ENCODE measurements at regions not wholly inside any gene's neighbourhood (a gene's known extent, or its start where the extent isn't known, plus 50 kb on each side); places are given as distances from the start of the nearest gene placed in this dataset.

DNA sequence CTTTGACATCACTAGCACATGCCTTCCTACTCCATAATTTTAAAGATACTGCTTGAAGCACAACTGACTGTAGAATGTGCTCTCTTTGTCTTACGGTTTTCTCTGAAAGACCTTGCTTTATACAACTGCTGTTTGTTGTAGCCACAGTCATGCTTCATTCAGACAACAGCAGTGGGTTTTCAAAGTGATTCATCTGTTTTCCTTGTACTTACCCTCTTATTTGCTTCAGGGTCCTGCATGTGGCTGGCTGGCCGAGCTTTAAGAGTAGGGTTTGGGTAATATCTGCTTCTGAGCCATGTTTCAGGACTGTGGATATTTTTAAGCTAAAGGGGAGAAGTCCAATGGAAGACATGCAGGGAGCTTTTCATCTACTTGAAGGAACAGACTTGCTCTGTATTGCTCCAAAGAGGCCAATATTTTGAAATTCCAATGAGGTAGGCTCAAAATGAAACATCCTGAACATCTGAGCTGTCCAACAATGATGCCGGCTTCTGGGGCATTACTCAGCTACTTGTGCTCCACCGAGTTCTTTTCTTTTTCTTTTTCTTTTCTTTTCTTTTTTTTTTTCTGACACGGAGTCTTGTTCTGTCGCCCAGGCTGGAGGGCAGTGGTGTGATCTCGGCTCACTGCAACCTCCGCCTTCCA, 160.2 kb upstream of the SGK1 start:
- no peak overlapping the region for H3K27ac ChIP-seq (replicated peaks in 1 of 4)
- intact Hi-C loops (cut with DNase I), result no loop called here
- DNase-seq (ENCODE audit: extremely low spot score), result no peak
- H3K36me3 ChIP-seq, result no peaks in the 10 kb centered on the region
- TF ChIP-seq EP300 (IDR thresholded peaks at IDR 0.05) (no peak), POLR2AphosphoS5 (IDR thresholded peaks at IDR 0.05) (no peak), POLR2A (IDR thresholded peaks at IDR 0.05; ENCODE audit: low read depth) (no peak)
- TF ChIP-seq, protein P1, sequence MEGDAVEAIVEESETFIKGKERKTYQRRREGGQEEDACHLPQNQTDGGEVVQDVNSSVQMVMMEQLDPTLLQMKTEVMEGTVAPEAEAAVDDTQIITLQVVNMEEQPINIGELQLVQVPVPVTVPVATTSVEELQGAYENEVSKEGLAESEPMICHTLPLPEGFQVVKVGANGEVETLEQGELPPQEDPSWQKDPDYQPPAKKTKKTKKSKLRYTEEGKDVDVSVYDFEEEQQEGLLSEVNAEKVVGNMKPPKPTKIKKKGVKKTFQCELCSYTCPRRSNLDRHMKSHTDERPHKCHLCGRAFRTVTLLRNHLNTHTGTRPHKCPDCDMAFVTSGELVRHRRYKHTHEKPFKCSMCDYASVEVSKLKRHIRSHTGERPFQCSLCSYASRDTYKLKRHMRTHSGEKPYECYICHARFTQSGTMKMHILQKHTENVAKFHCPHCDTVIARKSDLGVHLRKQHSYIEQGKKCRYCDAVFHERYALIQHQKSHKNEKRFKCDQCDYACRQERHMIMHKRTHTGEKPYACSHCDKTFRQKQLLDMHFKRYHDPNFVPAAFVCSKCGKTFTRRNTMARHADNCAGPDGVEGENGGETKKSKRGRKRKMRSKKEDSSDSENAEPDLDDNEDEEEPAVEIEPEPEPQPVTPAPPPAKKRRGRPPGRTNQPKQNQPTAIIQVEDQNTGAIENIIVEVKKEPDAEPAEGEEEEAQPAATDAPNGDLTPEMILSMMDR (IDR thresholded peaks at IDR 0.05), result no peak
- 93% methylated on average over 8 of the region's 8 CpGs for WGBS
- H3K9me3 ChIP-seq, result no peaks in the 10 kb centered on the region
- no peaks in the 10 kb centered on the region for H3K27me3 ChIP-seq
- no peak overlapping the region for H3K4me3 ChIP-seq
- peaks cover 8 to 28% (median 14%) of the 10 kb centered on the region in 4 donors for H3K4me1 ChIP-seq

DNA sequence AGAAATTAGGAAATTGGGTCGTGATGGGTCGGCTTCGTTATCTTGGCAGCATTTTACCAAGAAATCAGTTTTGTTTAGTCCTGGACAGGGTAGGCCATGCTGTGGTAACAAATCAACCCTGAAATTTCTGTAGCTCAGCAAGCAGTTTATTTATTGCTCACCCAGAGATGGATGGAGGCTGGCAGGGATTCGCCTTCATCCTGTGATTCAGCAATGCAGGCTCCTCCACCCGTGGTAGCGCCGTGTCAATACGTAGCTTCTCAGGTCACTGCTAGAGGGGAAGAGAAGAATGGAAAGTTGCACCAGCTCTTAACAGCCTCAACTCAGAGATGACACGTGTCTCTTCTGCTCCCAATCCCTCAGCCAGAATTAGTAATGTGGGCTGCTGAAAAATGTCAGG, 157.0 kb upstream of the SGK1 start:
- Histone ChIP-seq H3K36me3 (no peaks in the 10 kb centered on the region), H3K9me3 (no peaks in the 10 kb centered on the region), H3K27me3 (no peaks in the 10 kb centered on the region), H3K4me3 (no peak overlapping the region), H3K27ac (replicated peaks in 1 of 4) (no peak overlapping the region), H3K4me1 (no peaks in the 10 kb centered on the region)
- intact Hi-C loops (cut with DNase I), result no loop called here
- 91% methylated on average over 9 of the region's 9 CpGs for WGBS
- no peak for DNase-seq (ENCODE audit: extremely low spot score)
- TF ChIP-seq, protein P1 (IDR thresholded peaks at IDR 0.05), result no peak
- TF ChIP-seq POLR2A (IDR thresholded peaks at IDR 0.05; ENCODE audit: low read depth), result no peak
- TF ChIP-seq POLR2AphosphoS5 (IDR thresholded peaks at IDR 0.05), result no peak
- no peak for TF ChIP-seq EP300 (IDR thresholded peaks at IDR 0.05)

DNA sequence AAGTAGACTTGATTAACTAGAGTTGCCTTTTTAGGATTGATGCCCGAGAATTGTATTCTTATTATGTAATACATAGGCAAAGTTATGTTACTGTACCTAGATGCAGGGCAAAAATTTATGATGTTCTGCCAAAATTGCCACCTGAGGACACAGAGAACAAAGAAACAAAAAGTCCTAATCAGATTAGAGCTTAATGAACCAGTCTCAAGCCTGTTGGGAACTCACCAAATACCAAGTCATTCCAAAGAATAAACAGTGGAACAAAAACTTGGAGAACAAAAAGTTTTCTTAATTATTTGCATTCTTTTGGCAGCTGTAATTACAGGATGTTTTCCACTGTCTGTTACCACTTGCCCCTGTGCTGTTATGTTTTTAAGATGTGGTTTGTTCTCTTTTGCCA, 154.7 kb upstream of the SGK1 start:
- 86% methylated on average over 1 of the region's 1 CpG for WGBS
- Histone ChIP-seq H3K27ac (replicated peaks in 1 of 4) (no peak overlapping the region), H3K36me3 (no peaks in the 10 kb centered on the region), H3K4me1 (peaks cover 0 to 13% (median 2%) of the 10 kb centered on the region in 4 donors), H3K27me3 (no peaks in the 10 kb centered on the region), H3K9me3 (no peaks in the 10 kb centered on the region), H3K4me3 (no peak overlapping the region)
- no peak for TF ChIP-seq POLR2A (IDR thresholded peaks at IDR 0.05; ENCODE audit: low read depth)
- TF ChIP-seq EP300 (IDR thresholded peaks at IDR 0.05), result no peak
- TF ChIP-seq, protein P1 (IDR thresholded peaks at IDR 0.05), result no peak
- no peak for TF ChIP-seq POLR2AphosphoS5 (IDR thresholded peaks at IDR 0.05)
- no peak for DNase-seq (ENCODE audit: extremely low spot score)
- intact Hi-C loops (cut with DNase I), result no loop called here

DNA sequence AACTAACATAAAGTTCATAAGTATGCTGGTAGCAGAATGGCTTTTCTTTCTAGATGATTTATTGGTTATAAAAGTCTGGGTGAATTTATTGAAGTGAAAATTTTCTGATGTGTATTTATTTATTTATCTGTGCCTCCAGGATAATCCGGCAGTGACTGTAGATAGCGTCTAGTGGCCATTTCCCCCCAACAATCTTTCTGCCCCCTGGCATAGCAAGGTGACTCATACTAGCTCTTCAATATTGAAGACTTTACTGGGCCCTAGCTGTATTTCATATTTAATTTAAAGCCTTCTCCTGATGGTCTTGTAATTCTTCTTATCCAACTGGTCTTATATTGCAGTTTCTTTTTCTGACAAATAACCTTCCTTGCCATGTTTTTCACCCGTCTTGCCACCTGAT, 154.1 kb upstream of the SGK1 start:
- DNase-seq (ENCODE audit: extremely low spot score), result no peak
- Histone ChIP-seq H3K27ac (replicated peaks in 1 of 4) (no peak overlapping the region), H3K27me3 (no peaks in the 10 kb centered on the region), H3K36me3 (no peaks in the 10 kb centered on the region), H3K4me3 (no peak overlapping the region), H3K4me1 (peaks cover 0 to 14% (median 2%) of the 10 kb centered on the region in 4 donors), H3K9me3 (no peaks in the 10 kb centered on the region)
- intact Hi-C loops (cut with DNase I), result no loop called here
- 100% methylated on average over 3 of the region's 3 CpGs for WGBS
- TF ChIP-seq POLR2A (IDR thresholded peaks at IDR 0.05; ENCODE audit: low read depth) (no peak), EP300 (IDR thresholded peaks at IDR 0.05) (no peak), POLR2AphosphoS5 (IDR thresholded peaks at IDR 0.05) (no peak)
- TF ChIP-seq, protein P1 (IDR thresholded peaks at IDR 0.05), result no peak

DNA sequence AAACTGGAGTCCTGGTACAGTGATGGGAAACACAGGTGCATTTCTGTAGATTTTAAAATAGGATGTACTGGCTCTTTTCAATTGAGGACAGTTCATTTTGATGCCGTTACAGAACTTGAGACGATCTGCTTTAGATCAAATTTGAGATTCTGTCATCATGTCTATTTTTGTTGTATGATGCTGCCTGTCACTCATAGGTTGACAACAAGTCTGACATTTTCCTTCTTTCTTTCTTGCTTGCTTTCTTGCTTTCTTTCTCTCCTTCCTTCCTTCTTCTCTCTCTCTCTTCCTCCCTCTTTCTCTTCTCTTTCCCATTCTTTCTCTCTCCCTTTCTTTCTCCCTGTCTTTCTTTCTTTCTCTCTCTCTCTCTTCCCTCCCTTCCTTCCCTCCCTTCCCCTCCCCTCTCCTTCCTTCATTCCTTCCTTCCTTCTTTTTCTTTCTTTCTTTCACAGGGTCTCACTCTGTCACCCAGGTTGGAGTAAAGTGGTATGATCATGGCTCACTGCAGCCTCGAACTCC, 152.6 kb upstream of the SGK1 start:
- Histone ChIP-seq H3K4me3 (no peak overlapping the region), H3K36me3 (no peaks in the 10 kb centered on the region), H3K9me3 (no peaks in the 10 kb centered on the region), H3K27ac (replicated peaks in 1 of 4) (no peak overlapping the region), H3K27me3 (no peaks in the 10 kb centered on the region), H3K4me1 (peaks cover 0 to 14% (median 2%) of the 10 kb centered on the region in 4 donors)
- no peak for DNase-seq (ENCODE audit: extremely low spot score)
- intact Hi-C loops (cut with DNase I), result no loop called here
- TF ChIP-seq POLR2AphosphoS5 (IDR thresholded peaks at IDR 0.05), result no peak
- TF ChIP-seq EP300 (IDR thresholded peaks at IDR 0.05), result no peak
- TF ChIP-seq, protein P1 (IDR thresholded peaks at IDR 0.05), result no peak
- TF ChIP-seq POLR2A (IDR thresholded peaks at IDR 0.05; ENCODE audit: low read depth), result no peak
- 99% methylated on average over 3 of the region's 3 CpGs for WGBS

Measured in esophagus muscularis mucosa (tissue), 4 donors.